ENCODE measurements at regions not wholly inside any gene's neighbourhood (a gene's known extent, or its start where the extent isn't known, plus 50 kb on each side); places are given as distances from the start of the nearest gene placed in this dataset.
"Not testable (repeated sequence)": the region's sequence is repeated elsewhere in the genome, so short reads cannot be mapped to it uniquely, and the experiment has no call there.

- no peak for DNase-seq
Observed at GRCh38 chr2:180927030-180927686, 53.2 kb upstream of the UBE2E3 start.

- DNase-seq = no peak
Observed at GRCh38 chr2:180925700-180926099, 54.7 kb upstream of the UBE2E3 start.

DNA sequence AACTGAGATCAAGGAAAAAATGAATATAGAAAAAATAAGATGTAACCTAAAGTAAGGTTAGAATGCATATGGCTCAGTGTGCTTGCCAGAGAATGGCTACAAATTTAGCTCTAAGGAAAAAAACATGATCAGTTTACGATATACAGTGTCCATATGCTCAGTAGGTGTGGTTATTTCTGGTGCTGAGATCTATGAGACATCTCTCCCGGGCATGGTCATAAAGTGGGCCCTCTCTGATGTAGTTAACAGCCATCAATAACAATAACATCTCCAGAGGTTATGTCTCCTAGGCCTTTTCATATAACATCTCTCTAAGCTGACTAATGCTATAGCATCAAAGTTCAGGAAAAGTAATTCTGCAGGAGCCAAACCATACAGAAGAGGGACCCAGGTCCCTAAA lies 56.3 kb upstream of the UBE2E3 start:
- DNase-seq = no peak

- DNase-seq = no peak
Observed at GRCh38 chr2:180910831-180911665, 69.4 kb upstream of the UBE2E3 start.

- peak; percentile 94 for DNase-seq
Observed at GRCh38 chr2:180907731-180908130, 72.7 kb upstream of the UBE2E3 start.

- no peak for DNase-seq
Observed at GRCh38 chr2:180905461-180905860, 74.9 kb upstream of the UBE2E3 start.

GRCh38 chr2:180905002-180905401 lies 75.4 kb upstream of the UBE2E3 start:
- DNase-seq = no peak

DNA sequence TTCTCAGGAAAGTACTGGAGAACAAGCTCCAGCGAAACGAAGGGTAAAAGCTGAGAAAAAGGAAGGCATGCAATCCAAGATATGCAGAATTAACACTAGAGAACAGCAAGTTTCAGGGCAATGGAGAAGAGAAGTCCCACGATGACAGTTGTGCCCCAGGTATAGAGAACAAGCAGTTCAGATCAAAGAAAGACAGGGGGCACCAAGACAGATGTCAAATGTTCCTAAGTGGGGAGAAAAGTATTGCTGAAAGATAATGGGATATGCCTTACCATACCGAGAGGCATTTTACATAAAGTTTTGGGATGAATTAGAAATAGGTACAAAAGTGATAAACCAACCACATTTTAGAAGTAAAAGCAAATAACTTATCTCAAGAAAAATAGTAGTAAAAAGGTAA lies 79.1 kb upstream of the UBE2E3 start:
- no peak for DNase-seq

GRCh38 chr2:180893752-180894151 lies 86.7 kb upstream of the UBE2E3 start:
- no peak for DNase-seq

DNA sequence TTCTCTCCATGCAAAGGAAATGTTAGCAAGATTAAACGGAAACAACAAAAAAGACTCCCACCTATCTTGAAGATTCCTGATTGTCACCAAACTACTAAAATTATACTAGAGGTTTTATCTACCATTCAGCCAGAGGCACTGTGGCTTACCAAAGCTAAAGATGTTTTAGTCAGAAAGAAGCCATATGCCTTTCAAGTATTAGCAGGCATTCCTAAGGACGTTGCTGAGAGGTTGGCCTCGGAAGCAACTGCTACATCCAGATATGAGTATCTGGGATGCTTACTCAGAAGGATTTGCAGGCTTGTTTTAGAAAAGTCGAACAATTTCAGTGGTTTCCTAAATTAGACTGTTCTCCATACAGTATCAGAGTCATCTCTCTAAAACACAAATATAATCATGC lies 88.3 kb upstream of the UBE2E3 start:
- no peak for DNase-seq

- no peak for DNase-seq
Observed at GRCh38 chr2:180891360-180891759, 89.0 kb upstream of the UBE2E3 start.

GRCh38 chr2:180890781-180891180 lies 89.6 kb upstream of the UBE2E3 start:
- DNase-seq = peak; percentile 44

GRCh38 chr2:180882959-180883358 lies 97.4 kb upstream of the UBE2E3 start:
- no peak for DNase-seq

DNA sequence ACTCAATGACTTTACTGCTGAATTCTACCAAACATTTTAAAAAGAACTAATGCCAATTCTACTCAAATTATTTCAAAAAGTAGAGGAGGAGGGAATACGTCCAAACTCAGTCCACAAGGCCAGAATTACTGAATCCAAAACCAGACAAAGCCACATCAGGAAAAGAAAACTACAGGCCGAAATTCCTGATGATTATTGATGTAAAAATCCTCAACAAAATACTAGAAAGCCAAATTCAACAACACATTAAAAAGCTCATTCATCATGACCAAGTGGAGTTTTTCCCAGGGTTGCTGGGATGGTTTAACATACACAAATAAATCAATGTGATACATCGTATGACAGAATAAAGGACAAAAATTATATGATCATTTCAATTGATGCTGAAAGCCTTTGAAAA lies 103.9 kb upstream of the UBE2E3 start:
- DNase-seq = peak; percentile 22

DNA sequence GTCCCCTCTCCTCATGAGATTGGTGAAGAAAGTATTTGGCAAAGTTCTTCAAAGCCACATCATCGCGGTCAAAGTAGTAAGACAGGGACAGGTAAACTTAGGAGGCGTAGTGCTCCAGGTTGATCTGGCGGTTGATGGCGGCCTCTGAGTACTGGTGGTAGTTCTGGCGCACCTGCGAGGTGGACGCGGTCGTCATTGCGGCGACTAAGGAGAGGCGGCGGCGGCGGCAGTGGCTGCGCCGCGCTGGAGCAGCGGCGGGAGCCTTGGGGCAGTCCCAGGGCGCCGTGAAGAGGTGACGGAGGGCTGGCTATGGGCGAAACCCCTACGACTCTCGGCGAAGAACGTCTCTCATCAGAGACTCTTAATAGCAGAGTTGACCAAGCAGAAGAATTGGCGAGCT lies 107.2 kb upstream of the UBE2E3 start:
- DNase-seq = no peak

- not testable (repeated sequence) for DNase-seq
Observed at GRCh38 chr2:180872781-180873180, 107.6 kb upstream of the UBE2E3 start.

DNA sequence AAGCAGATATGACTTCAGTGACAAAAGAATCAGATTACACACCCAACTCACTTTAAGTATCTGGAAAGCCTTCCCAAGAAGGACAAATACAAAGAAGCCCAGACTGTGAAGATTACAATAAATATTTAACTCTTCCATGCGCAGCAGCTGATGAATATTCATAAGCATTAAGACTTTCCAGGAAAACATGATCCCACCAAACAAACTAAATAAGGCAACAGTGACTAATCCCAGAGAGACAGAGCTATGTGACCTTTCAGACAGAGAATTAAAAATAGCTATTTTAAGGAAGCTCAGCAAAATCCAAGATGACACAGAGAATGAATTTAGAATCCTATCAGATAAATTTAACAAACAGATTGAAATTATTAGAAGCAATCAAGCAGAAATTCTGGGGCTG lies 108.2 kb upstream of the UBE2E3 start:
- peak; percentile 60 for DNase-seq

DNA sequence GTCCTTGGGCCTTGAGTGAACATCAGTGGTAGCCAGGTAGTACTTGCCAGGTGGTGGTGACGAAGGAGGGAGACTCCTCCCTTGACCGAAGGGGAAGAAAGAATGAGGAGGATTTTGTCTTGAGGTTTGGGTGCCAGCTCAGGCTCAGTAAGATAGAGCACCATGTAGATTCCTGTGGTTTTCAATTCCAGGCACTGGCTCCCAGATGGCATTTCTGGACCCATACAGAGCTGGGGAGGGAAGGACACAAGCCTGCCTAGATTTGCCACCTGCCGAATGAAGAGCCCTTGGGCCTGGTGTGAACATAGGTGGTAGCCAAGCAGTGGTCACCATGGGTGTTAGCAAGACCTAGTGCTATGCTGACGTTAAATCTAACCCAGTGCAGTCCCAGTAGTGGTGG lies 108.8 kb upstream of the UBE2E3 start:
- DNase-seq = no peak

DNA sequence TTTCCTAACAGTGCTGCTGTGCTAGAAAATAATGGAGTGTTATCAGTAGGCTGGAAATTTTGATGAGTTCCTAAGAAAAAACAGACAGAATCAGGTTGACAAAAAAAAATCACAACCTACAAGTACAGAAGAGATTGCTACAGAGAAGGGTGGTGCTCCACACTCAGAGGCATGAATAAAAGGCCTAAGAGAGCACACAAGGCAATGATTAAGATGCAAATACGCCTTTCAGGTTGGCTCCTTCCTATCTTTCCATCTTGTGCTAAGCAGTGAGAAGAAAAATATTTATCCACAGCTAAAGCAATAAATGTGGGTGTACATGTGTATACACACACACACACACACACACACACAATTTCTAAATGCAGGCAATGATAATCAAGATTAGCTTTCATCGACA lies 130.6 kb upstream of the UBE2E3 start:
- no peak for DNase-seq

DNA sequence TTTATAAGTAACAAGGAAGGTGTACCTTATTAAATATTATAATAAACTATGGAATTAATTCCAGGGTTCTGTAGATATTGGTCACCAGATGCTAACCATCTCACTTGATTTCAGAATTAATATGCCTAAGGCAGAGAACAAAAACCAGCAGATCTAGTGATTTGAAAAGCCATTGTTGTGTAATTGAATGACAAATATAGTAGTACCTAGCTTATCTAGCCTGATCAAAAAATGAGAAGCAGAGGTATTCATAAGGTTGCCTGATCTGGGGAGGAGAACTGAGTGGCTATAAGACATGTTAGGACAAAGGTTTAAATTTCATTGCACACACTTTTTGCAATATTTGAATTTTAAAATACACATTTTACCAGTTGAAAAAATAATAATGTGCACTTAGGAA lies 132.0 kb upstream of the UBE2E3 start:
- no peak for DNase-seq

- no peak for DNase-seq
Observed at GRCh38 chr2:180846756-180847472, 133.5 kb upstream of the UBE2E3 start.

DNA sequence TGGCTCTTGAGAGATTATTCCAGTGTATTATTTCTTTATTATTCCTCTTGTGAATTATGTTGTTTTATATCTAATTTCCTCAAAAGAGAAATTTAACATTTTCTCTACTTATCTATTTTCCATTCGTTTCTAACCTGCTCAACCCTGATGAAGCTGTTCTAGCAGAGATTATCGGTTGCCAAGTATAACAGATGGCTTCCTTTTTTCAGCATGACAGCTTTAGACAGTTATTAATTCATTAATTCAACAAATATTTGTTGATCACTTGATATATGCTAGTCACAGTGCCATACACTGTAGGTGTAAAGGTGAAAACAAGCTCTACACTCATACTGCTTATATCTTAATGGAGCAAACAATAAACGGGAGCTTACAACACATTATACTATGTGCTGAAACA lies 137.9 kb upstream of the UBE2E3 start:
- no peak for DNase-seq

DNA sequence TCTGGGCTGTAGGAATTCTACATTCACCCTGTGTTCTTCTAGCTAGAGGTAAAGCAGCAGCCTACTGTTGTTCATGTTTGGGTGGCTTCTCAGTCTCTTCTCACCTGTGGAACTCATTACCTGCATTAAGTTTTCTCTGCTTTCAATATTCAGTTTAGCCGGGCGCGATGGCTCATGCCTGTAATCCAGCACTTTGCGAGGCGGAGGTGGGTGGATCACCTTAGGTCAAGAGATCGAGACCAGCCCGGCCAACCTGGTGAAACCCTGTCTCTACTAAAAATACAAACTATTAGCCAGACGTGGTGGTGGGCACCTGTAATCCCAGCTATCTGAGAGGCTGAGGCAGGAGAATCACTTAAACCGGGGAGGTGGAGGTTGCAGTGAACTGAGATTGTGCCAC lies 139.8 kb upstream of the UBE2E3 start:
- no peak for DNase-seq

- no peak for DNase-seq
Observed at GRCh38 chr2:180829836-180830235, 150.6 kb upstream of the UBE2E3 start.
